Neural progenitor cell (in vitro differentiated cells): ENCODE measurements at regions not wholly inside any gene's neighbourhood (a gene's known extent, or its start where the extent isn't known, plus 50 kb on each side); places are given as distances from the start of the nearest gene placed in this dataset.

Source experiments
- DNase-seq: peaks from one replicate; pipeline ENCODE4 v3.0.0-alpha.2; 2016; ENCODE audit warnings: low spot score
- H2AFZ ChIP-seq: fragments of 200-600 bp; sonication (generic); replicated peaks from 2 replicates; pipeline ENCODE4 v1.6.1; 2016; ENCODE audit warnings: antibody characterized with exemption
- H3F3A ChIP-seq: fragments of 200-600 bp; sonication (generic); 2 replicates; pipeline ENCODE4 v1.6.1; 2016; ENCODE audit warnings: antibody characterized with exemption, low read depth
- H3K27ac ChIP-seq: fragments of 200-600 bp; sonication (generic); 2 replicates; pipeline ENCODE4 v1.5.1; 2016; ENCODE audit warnings: mild to moderate bottlenecking
- H3K27me3 ChIP-seq: fragments of 200-600 bp; sonication (generic); 2 replicates; pipeline ENCODE4 v1.6.1; 2016; ENCODE audit warnings: mild to moderate bottlenecking, moderate library complexity
- H3K36me3 ChIP-seq: fragments of 200-600 bp; sonication (generic); 2 replicates; pipeline ENCODE4 v1.5.1; 2016
- H3K4me1 ChIP-seq: fragments of 200-600 bp; sonication (generic); 2 replicates; pipeline ENCODE4 v1.6.1; 2016; ENCODE audit warnings: mixed run types
- H3K4me2 ChIP-seq: fragments of 200-600 bp; sonication (generic); 2 replicates; pipeline ENCODE4 v1.6.1; 2016
- H3K4me3 ChIP-seq: fragments of 200-600 bp; sonication (generic); 2 replicates; pipeline ENCODE4 v1.5.1; 2016
- H3K79me2 ChIP-seq: fragments of 200-600 bp; sonication (generic); 2 replicates; pipeline ENCODE4 v1.6.1; 2016; ENCODE audit warnings: low read depth
- H3K9ac ChIP-seq: fragments of 200-600 bp; sonication (generic); 2 replicates; pipeline ENCODE4 v1.6.1; 2016
- H3K9me3 ChIP-seq: fragments of 200-600 bp; sonication (generic); 2 replicates; pipeline ENCODE4 v1.5.1; 2016; ENCODE audit warnings: low read depth
- H4K20me1 ChIP-seq: fragments of 200-600 bp; sonication (generic); 2 replicates; pipeline ENCODE4 v1.6.1; 2016; ENCODE audit warnings: low read depth
- H3K27ac Mint-ChIP-seq: 3 replicates; pipeline ENCODE4 v1.8.0; 2021; ENCODE audit warnings: mixed read lengths
- H3K27me3 Mint-ChIP-seq: 2 replicates; pipeline ENCODE4 v1.8.0; 2022; ENCODE audit warnings: low read depth, mild to moderate bottlenecking, inconsistent platforms, moderate library complexity, mixed read lengths; ENCODE audit not compliant: insufficient read depth
- H3K36me3 Mint-ChIP-seq: 3 replicates; pipeline ENCODE4 v1.8.0; 2021; ENCODE audit warnings: mixed read lengths
- H3K4me1 Mint-ChIP-seq: 3 replicates; pipeline ENCODE4 v1.8.0; 2021; ENCODE audit warnings: mixed read lengths
- H3K4me3 Mint-ChIP-seq: 3 replicates; pipeline ENCODE4 v1.8.0; 2021; ENCODE audit warnings: mild to moderate bottlenecking, moderate library complexity, mixed read lengths
- H3K9me3 Mint-ChIP-seq: 3 replicates; pipeline ENCODE4 v1.8.0; 2020; ENCODE audit warnings: mixed read lengths
- EZH2 ChIP-seq: fragments of 200-600 bp; sonication (generic); IDR thresholded peaks from 2 replicates; pipeline ENCODE4 v1.6.1; 2017; ENCODE audit warnings: antibody characterized with exemption, mild to moderate bottlenecking, moderate library complexity
- EZH2phosphoT487 ChIP-seq: fragments of 200-600 bp; sonication (generic); IDR thresholded peaks from 2 replicates; pipeline ENCODE4 v1.6.1; 2017; ENCODE audit warnings: antibody characterized with exemption
- TF ChIP-seq, protein P1 (sequence below): fragments of 200-600 bp; sonication (generic); IDR thresholded peaks from 2 replicates; pipeline ENCODE4 v1.5.1; 2017; ENCODE audit warnings: antibody characterized with exemption, mild to moderate bottlenecking

DNA sequence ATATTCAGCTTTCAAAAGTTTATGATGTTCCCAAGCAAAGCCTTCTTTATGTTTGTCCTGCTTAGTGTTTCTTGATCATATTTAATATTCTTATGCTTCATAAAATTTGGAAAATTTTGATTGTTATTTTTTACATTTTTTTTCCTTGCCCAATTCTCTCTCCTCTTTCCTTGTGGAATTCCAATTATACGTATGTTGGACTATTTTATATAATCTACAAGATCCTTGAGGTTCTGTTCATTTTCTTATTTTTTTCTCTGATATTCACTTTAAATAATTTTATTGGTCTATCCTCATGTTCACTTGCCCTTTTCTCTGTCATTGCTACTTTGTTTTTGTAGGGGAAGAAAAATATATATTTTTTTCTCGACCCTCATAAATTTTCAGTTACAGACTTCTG, 167.7 kb downstream of the DYRK2 start:
- no peaks in the 10 kb centered on the region for H3K4me1 ChIP-seq
- no peaks in the 10 kb centered on the region for H3F3A ChIP-seq
- no peak overlapping the region for H3K4me3 Mint-ChIP-seq
- no peaks in the 10 kb centered on the region for H4K20me1 ChIP-seq
- no peak overlapping the region for H3K4me2 ChIP-seq
- peaks cover 11% of the 10 kb centered on the region for H3K9me3 ChIP-seq
- H3K27me3 ChIP-seq = no peaks in the 10 kb centered on the region
- H3K27me3 Mint-ChIP-seq = no peaks in the 10 kb centered on the region
- H3K4me1 Mint-ChIP-seq = no peaks in the 10 kb centered on the region
- peaks cover 18% of the 10 kb centered on the region for H3K9me3 Mint-ChIP-seq
- H3K9ac ChIP-seq = no peak overlapping the region
- H3K36me3 ChIP-seq = no peaks in the 10 kb centered on the region
- H3K79me2 ChIP-seq = no peaks in the 10 kb centered on the region
- TF ChIP-seq EZH2phosphoT487 = no peak
- no peak for TF ChIP-seq EZH2
- TF ChIP-seq, protein P1, sequence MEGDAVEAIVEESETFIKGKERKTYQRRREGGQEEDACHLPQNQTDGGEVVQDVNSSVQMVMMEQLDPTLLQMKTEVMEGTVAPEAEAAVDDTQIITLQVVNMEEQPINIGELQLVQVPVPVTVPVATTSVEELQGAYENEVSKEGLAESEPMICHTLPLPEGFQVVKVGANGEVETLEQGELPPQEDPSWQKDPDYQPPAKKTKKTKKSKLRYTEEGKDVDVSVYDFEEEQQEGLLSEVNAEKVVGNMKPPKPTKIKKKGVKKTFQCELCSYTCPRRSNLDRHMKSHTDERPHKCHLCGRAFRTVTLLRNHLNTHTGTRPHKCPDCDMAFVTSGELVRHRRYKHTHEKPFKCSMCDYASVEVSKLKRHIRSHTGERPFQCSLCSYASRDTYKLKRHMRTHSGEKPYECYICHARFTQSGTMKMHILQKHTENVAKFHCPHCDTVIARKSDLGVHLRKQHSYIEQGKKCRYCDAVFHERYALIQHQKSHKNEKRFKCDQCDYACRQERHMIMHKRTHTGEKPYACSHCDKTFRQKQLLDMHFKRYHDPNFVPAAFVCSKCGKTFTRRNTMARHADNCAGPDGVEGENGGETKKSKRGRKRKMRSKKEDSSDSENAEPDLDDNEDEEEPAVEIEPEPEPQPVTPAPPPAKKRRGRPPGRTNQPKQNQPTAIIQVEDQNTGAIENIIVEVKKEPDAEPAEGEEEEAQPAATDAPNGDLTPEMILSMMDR = no peak
- no peaks in the 10 kb centered on the region for H3K36me3 Mint-ChIP-seq
- no peak overlapping the region for H3K27ac ChIP-seq
- H3K4me3 ChIP-seq = no peak overlapping the region
- H3K27ac Mint-ChIP-seq = no peak overlapping the region
- H2AFZ ChIP-seq = no peak overlapping the region
- DNase-seq = no peak

DNA sequence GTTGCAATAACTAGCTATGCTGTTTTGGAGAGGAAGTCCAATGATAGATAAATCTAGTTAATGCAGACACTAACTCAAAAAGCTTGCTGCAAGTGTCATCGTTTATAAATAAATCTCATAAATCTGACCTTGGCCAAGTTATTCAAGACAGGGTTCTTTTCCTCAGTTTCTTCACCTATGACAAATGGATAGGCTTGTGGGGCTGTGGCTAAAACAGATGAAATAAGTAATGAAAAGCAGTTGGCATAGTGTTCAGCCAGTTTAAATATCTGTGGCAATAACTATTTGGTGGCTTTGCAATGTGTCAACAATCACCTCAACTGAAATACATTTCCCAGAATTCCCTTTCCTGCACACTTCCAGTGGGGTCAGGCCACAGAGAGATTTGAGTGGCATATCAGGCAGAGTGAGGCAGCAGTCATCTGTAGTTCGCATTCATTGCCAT, 169.9 kb downstream of the DYRK2 start:
- no peak overlapping the region for H3K27ac Mint-ChIP-seq

DNA sequence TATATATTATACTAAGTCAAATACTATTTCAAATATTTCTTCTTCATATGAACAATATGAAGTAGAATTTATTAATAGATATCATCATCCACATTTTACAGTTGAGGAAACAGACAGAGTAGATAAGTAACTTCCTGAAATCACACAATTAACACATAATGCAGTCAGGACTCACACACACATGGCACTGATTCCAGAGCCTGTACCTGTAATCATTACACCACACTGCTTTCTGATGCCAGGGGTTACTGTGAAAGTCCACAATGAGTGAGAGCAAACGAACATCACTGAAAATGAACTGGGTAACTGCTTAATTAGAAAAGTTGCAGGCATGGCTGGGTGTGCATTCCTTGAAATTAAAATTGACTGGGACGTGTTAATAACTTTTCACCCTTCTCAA, 169.3 kb upstream of the IFNG-AS1 start:
- peaks cover 11% of the 10 kb centered on the region for H3K9me3 ChIP-seq
- Mint-ChIP-seq H3K9me3 (peaks cover 18% of the 10 kb centered on the region), H3K27ac (no peak overlapping the region), H3K4me1 (no peaks in the 10 kb centered on the region), H3K36me3 (no peaks in the 10 kb centered on the region), H3K27me3 (no peaks in the 10 kb centered on the region), H3K4me3 (no peak overlapping the region)
- H4K20me1 ChIP-seq = no peaks in the 10 kb centered on the region
- no peak overlapping the region for H3K27ac ChIP-seq
- no peak overlapping the region for H3K4me3 ChIP-seq
- no peaks in the 10 kb centered on the region for H3K4me1 ChIP-seq
- no peak overlapping the region for H3K9ac ChIP-seq
- H3F3A ChIP-seq = no peaks in the 10 kb centered on the region
- H3K79me2 ChIP-seq = no peaks in the 10 kb centered on the region
- H3K36me3 ChIP-seq = no peaks in the 10 kb centered on the region
- H2AFZ ChIP-seq = no peak overlapping the region
- H3K4me2 ChIP-seq = no peak overlapping the region
- no peak for TF ChIP-seq EZH2phosphoT487
- TF ChIP-seq, protein P1 = no peak
- no peak for TF ChIP-seq EZH2
- DNase-seq = no peak
- no peaks in the 10 kb centered on the region for H3K27me3 ChIP-seq

More for the DNA sequence above, 169.9 kb downstream of the DYRK2 start:
- Histone ChIP-seq H3K27ac (no peak overlapping the region), H3K4me1 (no peaks in the 10 kb centered on the region), H3K4me2 (no peak overlapping the region), H3K27me3 (no peaks in the 10 kb centered on the region), H3F3A (no peaks in the 10 kb centered on the region), H3K9me3 (peaks cover 11% of the 10 kb centered on the region), H3K9ac (no peak overlapping the region), H3K79me2 (no peaks in the 10 kb centered on the region), H3K36me3 (no peaks in the 10 kb centered on the region), H4K20me1 (no peaks in the 10 kb centered on the region), H2AFZ (no peak overlapping the region), H3K4me3 (no peak overlapping the region)
- H3K36me3 Mint-ChIP-seq = no peaks in the 10 kb centered on the region
- DNase-seq = no peak
- TF ChIP-seq EZH2phosphoT487 (no peak), EZH2 (no peak)
- H3K9me3 Mint-ChIP-seq = peaks cover 18% of the 10 kb centered on the region
- H3K4me3 Mint-ChIP-seq = no peak overlapping the region
- no peaks in the 10 kb centered on the region for H3K27me3 Mint-ChIP-seq
- no peaks in the 10 kb centered on the region for H3K4me1 Mint-ChIP-seq

- Mint-ChIP-seq H3K27ac (no peak overlapping the region), H3K36me3 (no peaks in the 10 kb centered on the region), H3K4me1 (no peaks in the 10 kb centered on the region), H3K9me3 (peaks cover 11% of the 10 kb centered on the region), H3K27me3 (no peaks in the 10 kb centered on the region), H3K4me3 (no peak overlapping the region)
- Histone ChIP-seq H3K79me2 (no peaks in the 10 kb centered on the region), H3F3A (no peaks in the 10 kb centered on the region), H2AFZ (no peak overlapping the region), H3K4me1 (no peaks in the 10 kb centered on the region), H3K27me3 (no peaks in the 10 kb centered on the region), H3K27ac (no peak overlapping the region), H3K9ac (no peak overlapping the region), H3K4me3 (no peak overlapping the region), H4K20me1 (no peaks in the 10 kb centered on the region), H3K9me3 (peaks cover 11% of the 10 kb centered on the region), H3K4me2 (no peak overlapping the region), H3K36me3 (no peaks in the 10 kb centered on the region)
- DNase-seq = no peak
- TF ChIP-seq, protein P1 = no peak
- TF ChIP-seq EZH2 (no peak), EZH2phosphoT487 (no peak)
Observed at GRCh38 chr12:67820694-67821093, 168.6 kb upstream of the IFNG-AS1 start.
